Stomach (tissue), 4 donors: ENCODE measurements at regions not wholly inside any gene's neighbourhood (a gene's known extent, or its start where the extent isn't known, plus 50 kb on each side); places are given as distances from the start of the nearest gene placed in this dataset.

Experiments used
- CTCF ChIP-seq, 7 experiments: fragments of 450-650 bp in 4 of 7; fragments of 200-600 bp in 3 of 7; sonication (generic) in 3 of 7; IDR thresholded peaks; one replicate each; pipeline ENCODE4 v1.5.1; 2016 to 2019; ENCODE audit warnings: antibody characterized with exemption in 7 of 7, control low read depth in 2 of 7, mild to moderate bottlenecking in 1 of 7
- EP300 ChIP-seq: sonication (generic); formaldehyde crosslinking; IDR thresholded peaks from one replicate; pipeline ENCODE4 v1.6.1; 2017; ENCODE audit warnings: antibody characterized with exemption
- POLR2A ChIP-seq, 4 donors: fragments of 450-650 bp; IDR thresholded peaks; one replicate each; pipeline ENCODE4 v1.6.1; 2016; ENCODE audit warnings: antibody characterized with exemption in 4 of 4, control low read depth in 2 of 4, mild to moderate bottlenecking in 1 of 4, moderate library complexity in 1 of 4

GRCh38 chr12:46484396-46485061 lies 112.0 kb upstream of the SLC38A2 start:
- TF ChIP-seq CTCF (IDR thresholded peaks at IDR 0.05): no peak
- no peak for TF ChIP-seq POLR2A (IDR thresholded peaks at IDR 0.05)
- no peak for TF ChIP-seq EP300
